GM21367 (cell line): ENCODE measurements at regions not wholly inside any gene's neighbourhood (a gene's known extent, or its start where the extent isn't known, plus 50 kb on each side); places are given as distances from the start of the nearest gene placed in this dataset.
"Not testable (repeated sequence)": the region's sequence is repeated elsewhere in the genome, so short reads cannot be mapped to it uniquely, and the experiment has no call there.

Source experiments
- ATAC-seq: cut with Tn5 transposase; IDR thresholded peaks from one replicate; pipeline ENCODE4 v1.9.1; 2021; ENCODE audit not compliant: unreplicated experiment

DNA sequence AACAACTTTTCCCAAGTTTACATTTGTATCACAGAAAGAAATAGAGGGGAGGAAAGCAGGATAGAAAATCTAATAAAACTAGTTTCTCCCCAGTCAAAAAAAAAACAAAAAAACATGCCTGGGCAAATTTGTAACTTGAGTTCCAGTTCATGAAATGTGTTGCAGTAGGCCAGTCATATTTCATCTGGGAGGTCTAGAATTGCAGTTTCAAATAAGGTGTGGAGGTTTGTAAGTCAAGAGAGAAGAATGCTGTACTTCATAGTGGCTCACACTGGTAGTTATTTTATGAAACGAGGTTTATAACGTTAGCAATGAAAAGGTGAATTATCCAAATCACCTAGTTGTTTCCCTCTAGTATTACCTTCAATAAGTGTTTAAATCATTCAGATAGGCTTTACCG is 1313.9 kb upstream of the SLC39A10 start:
- ATAC-seq: no peak

DNA sequence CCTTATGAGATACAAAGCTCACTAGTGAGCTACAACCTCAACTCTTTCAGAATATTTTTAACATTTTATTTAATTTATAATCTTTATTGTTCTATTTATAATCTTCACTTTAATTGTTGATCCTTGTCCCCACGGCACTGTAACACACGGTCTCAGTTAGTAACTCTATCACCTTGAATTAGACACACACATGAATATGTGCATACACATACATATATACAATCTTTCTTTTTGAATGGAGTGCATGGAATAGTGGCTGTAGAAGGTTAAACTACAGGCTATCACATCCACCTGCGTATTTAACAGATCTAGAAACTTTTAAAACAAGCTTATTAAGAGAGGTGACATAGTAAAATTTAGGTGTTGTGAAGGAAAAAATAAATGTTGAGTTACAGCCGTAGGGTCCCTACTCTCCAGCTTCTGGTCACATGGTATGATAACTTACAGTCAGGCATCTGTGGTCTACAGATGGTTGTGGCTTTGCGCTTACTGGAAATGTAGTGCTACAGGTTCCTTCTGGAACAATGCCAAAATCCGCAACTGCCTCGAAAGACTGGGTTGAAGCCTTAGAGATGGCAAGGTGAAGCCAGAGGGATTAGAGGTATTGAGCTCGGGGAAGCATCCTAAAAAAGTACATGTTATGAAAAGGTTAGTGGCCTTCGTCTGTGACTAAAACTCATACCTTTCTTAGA is 1324.1 kb upstream of the SLC39A10 start:
- no peak for ATAC-seq

DNA sequence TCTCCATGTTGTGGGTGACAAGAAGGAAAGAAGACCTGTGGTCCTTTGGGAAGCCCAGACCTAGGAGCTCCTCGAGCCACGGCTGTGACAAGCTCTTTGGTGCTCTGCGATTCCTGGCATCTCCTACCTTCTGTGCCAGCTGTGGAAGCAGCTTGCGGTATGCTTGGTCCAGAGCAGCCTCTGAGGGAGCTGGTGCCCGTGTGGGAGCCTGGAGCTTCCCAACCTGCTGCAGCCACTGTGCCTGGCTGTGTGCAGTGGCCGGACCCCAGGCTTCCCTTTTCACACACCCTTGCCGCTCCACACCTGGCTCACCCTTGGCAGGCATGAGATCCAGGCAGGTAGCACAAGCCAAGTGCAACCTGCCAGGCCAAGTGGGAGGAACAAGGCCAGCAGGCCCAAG is 1328.6 kb upstream of the SLC39A10 start:
- ATAC-seq: no peak

DNA sequence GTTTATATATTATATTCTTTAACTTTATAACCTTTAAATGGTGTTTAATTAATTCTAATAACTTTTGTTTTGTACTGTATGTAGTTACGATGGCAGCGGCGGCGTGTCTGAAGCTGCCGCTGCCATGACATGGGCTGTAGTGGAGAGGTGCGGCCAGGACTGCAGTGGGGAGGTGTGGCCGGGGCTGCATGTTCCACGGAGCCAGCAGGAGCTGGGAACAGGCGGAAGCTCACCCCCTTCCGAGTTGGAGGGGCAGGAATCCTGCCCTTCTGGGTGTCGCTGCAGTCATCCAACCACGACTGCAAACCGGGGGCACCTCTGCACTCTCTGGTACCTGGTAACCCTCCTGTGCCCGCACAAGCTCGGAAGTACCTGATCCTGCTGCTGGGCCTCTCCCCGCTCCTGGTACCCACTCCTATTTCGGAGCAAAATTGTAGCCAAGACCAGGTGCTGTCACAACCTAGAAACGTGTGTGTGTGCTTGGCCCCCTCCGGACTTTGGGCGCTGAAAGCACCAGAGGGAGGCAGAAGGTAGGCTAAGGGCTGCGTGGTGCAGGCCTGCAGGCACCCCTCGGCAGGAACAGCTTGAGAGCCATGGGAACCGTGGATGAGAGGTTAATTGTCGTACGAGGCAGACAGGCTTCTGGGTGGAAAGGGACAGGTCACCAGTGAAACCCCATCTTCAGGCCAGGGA is 1329.7 kb upstream of the SLC39A10 start:
- ATAC-seq: no peak

DNA sequence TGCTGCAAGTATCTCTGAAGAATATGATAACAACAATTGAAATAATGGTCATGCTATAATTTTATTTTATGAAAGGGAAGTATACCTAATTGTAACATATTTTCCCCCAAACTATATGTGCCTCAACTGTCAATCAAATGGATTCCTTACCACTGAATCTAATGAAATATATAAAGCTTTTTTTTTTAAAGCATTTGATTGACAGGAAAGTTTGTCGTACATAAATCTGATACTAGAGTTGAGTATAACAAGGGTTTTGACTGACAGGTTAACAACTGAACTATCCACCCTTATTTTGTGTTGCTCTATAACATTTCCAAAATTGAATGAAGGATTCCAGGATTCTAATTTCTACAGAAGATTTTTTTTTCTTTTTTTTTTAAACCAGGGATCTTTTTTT is 1333.3 kb upstream of the SLC39A10 start:
- ATAC-seq: no peak

DNA sequence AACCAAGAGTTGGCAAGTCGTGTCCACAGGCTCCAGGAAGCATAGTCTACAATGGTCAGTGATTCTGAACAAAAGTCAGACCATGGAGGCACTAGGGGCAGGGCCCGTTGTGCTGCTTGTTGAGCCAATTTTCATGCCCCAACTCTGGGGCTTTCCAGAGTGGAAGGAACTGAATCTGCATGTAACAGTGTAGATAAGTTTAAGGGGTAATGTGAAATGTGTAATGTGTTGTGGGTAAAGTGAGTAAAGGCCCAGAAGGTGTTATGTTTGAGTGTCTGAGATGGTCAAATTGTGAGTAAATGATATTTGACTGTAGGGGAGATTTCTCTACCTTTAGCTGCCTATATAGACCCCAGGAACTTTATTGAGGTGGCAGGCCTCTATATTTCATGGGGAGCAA is 1336.5 kb upstream of the SLC39A10 start:
- ATAC-seq: no peak

DNA sequence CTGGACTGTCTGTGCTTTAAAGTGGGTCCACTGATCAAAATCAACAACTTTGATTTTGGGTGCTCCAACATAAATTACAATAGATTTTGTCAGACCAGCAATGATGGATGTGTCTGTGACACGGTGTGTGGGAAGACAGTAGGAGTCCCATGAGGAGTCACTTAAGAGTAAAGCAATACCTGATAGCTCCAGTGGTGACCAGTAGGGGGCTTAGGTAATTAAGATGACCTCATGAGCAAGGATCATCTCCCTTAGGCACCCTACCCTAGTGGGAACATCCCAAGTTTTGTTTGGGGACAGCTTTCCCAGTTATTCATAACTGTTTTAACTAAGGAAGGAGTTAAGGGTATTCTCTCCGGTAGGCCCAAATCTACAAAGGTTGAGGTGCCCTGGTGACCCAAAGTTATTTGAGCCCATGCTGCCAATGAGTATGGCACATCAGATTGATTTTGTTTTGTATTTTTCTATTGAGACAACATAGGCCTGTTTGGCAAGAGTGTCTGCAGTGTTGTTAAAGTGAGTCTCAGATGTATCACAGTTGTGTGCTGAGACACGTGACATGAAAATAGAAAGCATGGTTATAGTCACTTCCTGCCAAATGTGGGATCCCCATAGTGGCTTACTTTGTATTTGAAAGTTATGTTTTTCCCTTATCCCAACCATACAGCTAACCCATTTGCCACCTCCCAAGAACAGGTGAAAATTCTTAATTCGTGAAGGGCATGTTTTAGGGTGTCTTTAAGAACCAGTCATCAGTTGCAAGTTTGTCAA is 1337.6 kb upstream of the SLC39A10 start:
- ATAC-seq: peak; percentile 88

DNA sequence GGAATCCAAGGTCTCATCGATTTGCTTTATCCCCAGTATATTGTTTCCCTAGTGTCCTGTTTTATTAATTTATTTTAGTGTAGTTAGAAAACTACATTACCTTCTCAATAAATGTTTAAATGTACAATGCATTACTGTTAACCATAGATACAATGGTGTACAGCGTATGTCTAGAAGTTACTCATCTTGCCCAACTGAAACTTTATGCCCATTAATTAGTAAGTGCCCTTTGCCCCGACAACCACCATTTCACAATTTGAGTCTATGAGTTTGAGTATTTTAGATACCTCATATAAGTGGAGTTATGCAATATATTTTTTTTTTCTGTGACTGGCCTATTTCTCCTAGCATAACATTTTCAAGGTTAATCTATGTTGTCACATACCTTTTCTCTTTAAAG is 1343.0 kb upstream of the SLC39A10 start:
- no peak for ATAC-seq

DNA sequence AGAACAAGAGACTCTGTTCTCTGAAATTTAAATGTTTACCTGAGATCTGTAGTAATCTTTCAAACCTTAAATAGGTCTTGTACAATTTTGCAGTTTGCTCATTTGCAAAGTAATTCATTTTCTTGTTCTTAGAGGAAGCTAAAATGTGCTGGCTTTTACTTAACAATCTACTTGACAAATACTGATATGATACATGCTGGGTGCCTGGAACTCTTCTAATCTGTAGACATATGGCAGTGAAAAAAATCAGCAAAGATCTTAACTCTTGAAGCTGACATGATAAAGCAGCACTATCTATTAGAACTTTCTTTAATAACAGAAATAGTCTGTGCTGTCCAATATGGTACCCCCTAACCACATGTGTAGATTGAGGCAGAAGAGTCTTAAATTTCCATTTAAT is 1352.8 kb upstream of the SLC39A10 start:
- no peak for ATAC-seq

DNA sequence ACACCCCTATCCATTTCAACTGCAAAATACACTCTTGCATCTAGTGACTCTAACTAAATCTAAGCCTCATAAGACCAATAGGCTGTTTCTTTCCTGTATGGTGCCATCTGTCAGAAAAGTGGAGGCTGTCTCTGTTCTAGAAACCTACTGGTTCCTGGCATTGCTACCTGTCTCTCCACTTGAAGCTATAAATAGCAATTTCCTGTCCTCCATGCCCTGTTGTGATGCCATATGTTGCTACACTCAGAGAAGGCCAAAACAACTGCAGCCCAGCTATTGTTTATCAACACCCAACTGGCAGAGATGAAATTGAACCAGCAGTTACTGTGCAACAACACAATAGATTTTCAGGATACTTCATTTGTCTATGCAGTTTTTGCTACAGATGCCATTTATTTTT is 1355.1 kb upstream of the SLC39A10 start:
- ATAC-seq: no peak

DNA sequence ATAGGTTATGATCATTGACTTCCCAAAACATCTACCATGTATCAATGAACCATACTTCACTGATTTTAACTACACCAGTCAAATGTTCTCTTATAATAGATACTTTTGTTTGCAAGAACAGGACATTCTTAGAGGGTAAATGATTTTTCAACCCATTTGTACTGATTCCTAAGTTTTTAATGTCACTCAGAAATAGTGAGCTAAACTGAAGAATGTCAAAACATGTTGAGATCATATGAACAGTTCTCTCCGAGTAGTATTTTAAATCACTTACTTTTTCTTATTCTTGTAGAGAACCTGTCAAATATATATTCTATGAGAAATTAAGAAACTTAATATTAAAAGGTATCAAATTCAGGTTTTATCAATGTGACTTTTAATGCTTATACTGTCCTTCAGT is 1362.9 kb upstream of the SLC39A10 start:
- no peak for ATAC-seq

DNA sequence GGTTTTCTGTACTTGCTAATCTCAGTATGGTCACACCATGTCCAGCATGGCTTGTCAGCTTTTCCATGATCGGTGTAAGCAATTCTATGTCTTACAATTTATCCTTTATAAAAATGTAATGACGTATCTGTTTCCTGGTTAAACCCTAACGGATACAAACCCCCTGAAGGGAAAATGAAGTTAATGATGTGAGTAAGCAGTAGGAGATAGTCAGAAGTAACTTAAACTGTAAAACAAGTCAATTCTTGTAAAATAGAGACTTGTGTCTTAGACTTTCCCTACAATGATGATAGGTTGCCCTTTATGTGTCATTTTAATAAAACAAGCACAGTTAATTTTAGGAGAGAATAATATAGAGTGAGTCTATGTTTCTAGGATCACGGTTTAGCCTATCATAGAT is 1365.9 kb upstream of the SLC39A10 start:
- no peak for ATAC-seq

DNA sequence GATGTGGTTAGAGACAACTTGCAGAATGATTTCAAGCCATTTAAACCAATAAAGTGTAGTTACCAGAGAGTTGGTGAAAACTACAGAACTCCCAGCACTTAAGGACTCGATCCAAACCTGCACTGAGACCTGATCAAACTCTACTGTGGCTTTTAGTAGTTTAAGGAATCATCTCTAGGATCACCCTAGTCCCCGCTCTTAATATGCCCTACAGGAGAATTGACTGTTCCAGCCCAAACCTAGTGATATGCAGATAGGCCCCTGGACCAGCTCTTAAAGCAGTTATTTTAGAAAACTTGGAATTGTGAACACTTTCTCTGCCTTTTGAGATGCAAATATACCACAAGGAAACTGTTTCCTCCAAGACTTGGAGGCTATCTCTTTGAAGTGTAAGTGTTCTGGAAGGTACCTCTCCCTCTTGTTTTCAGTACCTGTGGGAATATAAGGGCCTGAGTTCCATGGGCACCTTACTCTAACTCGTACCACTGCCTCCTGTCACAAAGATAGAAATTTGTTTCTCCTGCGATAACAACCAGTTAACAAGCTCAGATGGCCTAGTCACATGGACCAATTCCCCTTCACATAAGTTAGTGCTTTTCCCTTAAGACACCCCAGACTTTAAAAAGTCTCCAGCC is 1367.2 kb upstream of the SLC39A10 start:
- ATAC-seq: no peak

DNA sequence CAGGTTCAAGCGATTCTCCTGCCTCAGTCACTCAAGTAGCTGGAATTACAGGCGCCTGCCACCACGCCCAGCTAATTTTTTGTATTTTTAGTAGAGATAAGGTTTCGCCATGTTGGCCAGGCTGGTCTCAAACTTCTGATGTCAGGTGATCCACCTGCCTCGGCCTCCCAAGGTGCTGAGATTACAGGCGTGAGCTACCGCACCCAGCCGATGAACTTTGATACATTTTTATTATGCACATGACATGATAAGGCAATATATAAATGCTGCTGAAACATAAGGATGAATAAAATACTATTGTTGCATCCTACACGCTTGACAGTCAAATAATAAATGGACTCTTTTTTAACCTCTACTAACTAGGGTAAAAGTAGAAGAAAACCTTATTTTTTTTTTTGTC is 1380.4 kb upstream of the SLC39A10 start:
- not testable (repeated sequence) for ATAC-seq

DNA sequence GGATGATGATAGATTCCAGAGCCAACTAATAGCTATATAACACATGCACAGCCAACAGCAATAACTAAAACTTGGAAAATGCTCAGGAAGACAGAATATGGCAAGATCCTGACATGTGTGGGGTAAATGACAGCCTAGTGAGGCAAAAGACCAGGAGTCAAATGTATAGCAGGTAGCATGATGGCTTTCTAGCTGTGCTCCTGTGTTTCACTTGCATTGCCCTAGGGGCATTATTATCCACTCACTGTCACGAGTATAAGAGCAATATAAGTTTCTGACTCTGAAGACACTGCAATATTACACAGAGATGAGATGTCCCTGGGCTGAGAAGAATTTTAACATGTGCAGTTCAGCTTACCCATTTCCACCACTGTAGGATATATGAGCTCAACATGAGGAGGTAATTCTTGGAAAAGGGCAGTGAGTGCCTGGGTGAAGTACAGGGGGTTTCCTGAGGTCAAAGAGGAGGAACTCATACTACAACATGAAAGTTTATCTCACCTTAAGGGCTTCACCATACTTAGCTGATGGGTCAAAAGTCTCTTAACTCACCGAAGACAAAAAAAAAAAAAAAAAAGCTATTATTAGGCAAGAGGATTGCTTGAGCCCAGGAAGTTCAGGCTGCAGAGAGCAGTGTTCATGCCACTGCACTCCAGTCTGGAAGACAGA is 1385.6 kb upstream of the SLC39A10 start:
- ATAC-seq: no peak

DNA sequence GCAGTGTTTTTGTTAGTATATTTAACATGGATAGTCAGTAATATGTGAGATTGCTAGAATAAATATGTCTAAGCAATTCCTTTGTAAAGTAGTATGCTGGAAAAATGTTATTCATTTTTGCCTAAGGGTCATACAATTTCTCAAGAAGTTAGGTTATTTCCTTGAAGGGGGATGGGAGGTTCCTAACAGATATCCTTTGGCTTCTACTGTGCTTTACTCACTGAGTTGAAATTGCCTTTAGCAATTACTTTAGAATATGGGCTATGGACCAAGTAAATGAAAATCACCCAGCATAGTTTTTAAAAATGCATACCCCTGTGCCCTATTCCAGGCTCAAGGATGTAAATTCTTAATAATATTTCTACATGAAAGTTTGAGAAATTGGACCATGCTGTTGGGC is 1386.4 kb upstream of the SLC39A10 start:
- no peak for ATAC-seq

DNA sequence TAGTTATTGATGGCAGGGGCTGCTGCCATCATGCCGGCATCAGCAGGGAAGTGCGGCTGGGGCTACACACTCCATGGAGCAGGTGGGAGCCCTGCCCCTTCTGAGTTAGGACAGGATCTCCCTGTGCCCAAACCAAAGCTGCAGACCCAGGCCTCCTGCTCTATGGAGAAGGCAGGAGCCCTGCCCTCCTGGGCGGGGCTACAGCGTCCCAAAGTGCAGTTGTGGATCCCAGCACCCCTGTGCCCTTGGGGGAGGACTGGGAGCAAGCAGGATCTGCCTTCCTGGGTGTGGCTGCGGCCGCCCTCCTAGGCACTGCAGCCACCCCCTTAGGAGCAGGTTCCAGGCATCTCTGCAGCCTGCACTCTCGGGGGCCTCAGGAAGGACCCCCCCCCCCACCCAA is 1392.4 kb upstream of the SLC39A10 start:
- ATAC-seq: no peak

DNA sequence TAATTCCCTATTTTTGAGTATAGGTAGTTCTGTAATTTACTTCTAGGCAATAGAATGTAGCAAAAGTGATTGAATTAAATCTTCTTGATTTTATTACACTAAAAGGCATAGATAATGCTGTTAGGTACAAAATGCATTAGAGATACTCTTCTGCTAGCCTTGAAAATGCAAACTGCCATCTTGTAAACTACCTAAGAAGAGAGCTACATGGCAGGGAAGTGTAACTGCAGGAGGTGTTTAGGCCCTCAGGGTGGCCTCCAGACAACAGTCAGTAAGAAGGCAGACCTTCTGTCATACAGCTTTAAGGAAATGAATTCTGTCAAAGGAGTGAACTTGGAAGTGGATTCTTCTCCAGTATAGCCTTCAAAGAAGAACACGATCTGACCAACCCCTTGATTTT is 1396.8 kb upstream of the SLC39A10 start:
- no peak for ATAC-seq

DNA sequence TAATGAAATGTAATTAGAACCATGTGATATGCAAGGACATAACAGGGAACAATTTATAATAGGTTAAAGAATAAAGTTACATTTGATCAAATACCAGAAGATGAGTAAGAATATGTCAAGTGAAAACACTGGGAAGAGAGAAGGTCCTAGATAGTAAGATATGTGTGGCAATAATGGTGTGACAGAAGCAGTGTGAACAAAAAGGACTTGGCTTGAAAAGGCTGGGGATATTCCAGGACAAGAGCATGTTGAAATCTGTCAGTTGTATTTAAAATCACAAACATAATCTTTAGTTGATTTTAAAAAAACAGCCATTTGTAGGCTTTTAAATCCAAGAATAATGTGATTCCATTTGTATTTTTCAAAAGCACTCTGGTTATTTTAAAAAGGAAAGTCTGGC is 1399.9 kb upstream of the SLC39A10 start:
- no peak for ATAC-seq

DNA sequence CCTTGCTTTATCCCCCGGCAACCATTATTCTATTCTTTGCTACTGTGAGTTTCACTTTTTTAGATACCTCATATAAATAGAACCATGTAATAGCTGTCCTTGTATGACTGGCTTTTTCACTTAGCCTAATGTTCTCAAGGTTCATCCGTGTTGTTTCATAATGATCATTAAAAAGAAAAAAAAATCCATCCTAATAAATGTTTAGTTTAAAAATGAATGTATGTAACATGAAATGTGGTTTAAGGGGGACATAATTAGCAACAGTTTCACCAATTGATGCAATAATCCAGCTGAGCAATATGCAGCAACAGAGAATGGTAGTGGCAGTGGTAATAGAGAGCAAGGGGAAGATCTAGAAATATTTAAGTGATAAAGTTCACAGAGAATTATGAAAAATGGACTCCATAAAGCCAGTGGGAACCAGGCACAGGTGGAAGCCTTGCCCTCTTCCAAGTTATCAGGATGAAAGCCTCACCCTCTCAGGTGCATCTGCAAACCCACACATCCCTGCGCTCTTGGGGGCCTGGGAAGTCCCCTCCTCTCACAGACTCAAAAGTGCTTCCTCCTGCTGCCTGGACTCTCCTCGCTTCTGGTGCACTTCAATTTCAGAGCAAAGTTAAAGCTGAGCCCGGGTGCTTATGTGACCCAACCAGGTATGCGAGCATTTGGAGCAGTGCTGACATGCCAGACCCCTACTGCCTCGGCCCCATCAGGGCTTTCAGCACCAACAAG is 1403.3 kb upstream of the SLC39A10 start:
- ATAC-seq: no peak
